GM19035 (cell line): ENCODE measurements at regions not wholly inside any gene's neighbourhood (a gene's known extent, or its start where the extent isn't known, plus 50 kb on each side); places are given as distances from the start of the nearest gene placed in this dataset.
"Not testable (repeated sequence)": the region's sequence is repeated elsewhere in the genome, so short reads cannot be mapped to it uniquely, and the experiment has no call there.

Experiments used
- ATAC-seq: cut with Tn5 transposase; IDR thresholded peaks from one replicate; pipeline ENCODE4 v1.9.1; 2021; ENCODE audit not compliant: unreplicated experiment

DNA sequence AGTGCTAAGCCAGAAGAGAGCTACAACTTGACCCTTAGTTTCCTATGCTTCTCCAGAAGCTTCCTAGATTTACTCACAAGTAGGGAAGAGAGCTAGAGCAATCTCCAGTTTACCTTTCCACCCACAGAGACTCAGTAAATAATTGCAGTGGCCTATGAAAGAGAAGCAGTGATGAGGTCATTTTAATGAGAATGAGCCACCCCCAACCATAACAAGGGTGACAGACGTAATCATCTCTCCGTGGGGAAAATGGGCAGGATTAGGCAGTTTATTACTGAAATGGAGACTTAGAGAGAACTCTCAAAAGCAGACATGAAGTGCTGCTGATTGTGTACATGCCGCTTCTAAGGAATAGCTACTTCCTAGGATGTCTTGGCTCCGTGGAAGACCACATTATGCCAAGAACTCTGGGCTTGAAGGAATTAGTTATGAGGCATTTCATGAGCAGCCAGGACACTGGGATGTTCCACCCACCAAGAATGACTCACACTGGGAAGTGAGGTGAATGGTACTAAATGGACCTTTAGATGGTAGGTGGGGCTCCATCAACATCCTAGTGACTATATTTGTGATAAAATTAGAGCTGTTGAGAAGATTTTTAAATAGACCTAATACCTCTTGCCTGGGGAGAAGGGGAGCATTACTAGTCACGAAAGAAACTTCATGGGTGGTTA, 160.9 kb downstream of the EDEM1 start:
- no peak for ATAC-seq

DNA sequence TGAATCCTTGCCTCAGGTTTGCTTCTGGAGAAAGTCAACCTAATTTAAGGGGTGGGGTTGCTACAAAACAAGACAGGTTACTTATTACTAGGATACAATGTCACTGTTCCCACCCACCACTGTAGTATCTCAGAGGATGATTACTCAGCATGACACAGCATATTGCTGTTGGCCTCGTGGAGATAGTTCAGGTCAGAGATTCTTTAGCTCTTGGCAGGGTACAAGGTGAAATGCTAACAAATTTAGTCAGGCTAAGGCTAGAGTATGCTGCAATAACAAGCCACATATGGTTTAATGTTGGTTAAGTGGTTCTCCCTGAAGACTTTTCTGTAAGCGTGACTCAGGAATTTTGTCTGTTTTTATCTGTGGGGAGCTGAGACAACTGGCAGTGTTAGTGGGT, 161.8 kb downstream of the EDEM1 start:
- ATAC-seq: no peak

DNA sequence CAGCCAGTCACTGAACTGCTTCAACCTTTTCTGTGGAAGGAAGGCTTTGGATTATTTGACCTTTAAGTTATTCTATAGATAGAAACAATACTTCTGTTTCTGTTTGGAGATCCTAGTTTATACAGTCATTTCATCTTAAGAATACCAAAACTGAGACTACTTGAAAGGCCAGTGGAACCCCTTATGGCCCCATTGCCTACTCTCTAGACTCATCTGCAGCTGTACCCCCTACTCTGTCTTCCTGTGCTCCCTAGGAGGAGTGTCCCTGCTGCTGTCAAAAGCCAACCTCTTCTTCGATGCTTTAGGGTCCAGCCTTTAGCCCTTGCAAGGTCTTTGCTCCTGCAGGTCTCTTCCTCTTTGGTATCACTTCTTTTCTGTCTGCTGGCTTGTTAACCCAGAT, 169.6 kb downstream of the EDEM1 start:
- ATAC-seq: no peak

DNA sequence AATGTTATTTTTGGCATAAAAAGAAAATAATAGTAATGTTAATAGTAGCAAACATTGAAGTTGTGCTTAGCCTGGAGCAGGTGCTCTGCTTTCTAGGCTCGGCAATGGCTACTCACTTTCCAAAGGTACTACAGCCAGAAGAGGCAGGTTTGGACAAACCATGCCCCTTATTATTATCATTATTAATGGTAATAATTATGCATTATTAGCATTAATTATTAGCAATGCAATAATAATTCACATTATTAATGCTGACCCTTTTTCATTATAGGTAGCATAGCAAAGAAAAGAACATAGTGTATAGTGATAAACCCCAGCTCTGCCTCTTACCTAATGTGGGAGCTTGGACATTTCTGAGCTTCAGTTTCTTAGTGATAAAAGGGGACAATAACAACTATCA, 171.4 kb downstream of the EDEM1 start:
- no peak for ATAC-seq

DNA sequence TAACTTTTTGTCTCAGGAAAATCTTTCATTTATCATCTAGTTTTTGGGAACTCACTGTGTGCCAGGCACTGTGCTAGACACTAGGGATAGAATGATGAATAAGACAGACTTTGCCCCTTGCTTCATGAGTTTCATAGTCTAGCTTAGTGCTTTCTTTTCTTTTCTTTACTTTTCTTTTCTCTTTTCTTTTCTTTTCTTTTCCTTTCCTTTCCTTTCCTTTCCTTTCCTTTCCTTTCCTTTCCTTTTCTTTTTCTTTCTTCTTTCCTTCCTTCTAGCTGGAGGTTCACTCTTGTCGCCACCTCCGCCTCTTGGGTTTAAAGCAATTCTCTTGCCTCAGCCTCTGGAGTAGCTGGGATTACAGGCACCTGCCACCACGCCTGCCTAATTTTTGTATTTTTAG, 172.9 kb downstream of the EDEM1 start:
- ATAC-seq: no peak

DNA sequence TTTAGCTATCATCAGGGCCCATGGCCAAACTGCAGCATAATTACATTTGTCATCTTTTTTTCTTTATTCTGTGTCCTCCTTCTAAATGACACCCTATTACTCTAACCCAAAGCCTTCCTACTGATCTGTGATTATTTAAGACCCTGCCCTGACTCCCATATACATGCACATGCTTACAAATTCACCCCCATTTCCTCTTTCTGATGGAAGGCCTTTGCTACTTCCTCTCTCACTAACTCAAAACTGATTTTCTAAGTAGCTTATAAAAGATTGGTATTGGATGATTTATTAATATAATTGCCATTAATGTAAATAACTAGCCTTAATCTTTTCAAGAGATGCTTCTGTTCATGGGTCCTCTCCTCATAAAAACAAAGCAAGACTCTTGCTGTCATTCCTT, 179.2 kb downstream of the EDEM1 start:
- no peak for ATAC-seq

DNA sequence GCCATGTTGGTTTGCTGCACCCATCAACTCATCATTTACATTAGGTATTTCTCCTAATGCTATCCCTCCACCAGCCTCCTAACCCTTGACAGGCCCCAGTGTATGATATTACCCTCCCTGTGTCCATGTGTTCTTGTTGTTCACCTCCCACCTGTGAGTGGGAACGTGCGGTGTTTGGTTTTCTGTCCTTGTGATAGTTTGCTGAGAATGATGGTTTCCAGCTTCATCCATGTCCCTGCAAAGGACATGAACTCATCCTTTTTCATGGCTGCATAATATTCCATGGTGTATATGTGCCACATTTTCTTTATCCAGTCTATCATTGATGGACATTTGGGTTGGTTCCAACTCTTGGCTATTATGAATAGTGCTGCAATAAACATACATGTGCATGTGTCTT, 184.0 kb downstream of the EDEM1 start:
- not testable (repeated sequence) for ATAC-seq

DNA sequence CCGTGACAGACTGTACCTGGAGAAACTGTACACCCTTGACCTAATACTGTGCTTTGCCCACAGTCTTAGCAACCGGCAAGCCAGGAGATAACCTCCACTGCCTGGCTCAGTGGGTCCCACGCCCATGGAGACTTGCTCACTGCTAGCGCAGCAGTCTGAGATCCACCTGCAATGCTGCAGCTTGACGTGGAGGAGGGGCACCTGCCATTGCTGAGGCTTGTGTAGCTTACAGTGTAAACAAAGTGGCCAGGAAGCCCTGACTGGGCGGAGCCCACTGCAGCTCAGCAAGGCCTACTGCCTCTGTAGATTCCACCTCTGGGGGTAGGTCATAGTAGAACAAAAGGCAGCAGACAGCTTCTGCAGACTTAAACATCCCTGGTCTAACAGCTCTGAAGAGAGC, 189.3 kb downstream of the EDEM1 start:
- ATAC-seq: no peak

DNA sequence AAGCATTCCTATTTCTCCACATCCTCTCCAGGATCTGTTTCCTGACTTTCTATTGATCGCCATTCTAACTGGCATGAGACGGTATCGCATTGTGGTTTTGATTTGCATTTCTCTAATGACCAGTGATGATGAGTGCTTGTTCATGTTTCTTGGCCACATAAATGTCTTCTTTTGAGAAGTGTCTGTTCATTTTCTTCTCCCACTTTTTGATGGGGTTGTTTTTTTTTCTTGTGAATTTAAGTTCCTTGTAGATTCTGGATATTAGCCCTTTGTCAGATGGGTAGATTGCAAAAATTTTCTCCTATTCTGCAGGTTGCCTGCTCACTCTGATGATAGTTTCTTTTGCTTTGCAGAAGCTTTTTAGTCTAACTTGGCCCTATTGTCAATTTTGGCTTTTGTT, 191.8 kb downstream of the EDEM1 start:
- ATAC-seq: not testable (repeated sequence)

DNA sequence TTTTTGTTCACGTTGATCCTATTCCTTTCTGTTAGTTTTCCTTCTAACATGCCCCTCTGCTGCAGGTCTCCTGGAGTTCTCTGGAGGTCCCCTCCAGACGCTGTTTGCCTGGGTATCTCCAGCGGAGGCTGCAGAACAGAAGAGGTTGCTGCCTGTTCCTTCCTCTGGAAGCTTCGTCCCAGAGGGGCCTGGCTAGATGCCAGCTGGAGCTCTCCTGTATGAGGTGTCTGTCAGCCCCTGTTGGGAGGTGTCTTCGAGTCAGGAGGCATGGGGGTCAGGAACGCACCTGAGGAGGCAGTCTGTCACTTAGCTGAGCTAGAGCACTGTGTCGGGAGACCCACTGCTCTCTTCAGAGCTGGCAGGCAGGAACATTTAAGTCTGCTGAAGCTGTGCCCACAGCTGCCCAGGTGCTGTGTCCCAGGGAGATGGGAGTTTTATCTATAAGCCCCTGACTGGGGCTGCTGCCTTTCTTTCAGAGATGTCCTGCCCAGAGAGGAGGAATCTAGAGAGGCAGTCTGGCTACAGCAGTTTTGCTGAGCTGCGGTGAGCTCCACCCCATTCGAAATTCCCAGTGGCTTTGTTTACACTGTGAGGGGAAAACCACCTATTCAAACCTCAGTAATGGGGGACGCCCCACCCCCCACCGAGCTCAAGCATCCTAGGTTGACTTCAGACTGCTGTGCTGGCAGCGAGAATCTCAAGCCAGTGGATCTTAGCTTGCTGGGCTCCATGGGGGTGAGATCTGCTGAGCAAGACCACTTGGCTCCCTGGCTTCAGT, 196.2 kb downstream of the EDEM1 start:
- ATAC-seq: not testable (repeated sequence)

DNA sequence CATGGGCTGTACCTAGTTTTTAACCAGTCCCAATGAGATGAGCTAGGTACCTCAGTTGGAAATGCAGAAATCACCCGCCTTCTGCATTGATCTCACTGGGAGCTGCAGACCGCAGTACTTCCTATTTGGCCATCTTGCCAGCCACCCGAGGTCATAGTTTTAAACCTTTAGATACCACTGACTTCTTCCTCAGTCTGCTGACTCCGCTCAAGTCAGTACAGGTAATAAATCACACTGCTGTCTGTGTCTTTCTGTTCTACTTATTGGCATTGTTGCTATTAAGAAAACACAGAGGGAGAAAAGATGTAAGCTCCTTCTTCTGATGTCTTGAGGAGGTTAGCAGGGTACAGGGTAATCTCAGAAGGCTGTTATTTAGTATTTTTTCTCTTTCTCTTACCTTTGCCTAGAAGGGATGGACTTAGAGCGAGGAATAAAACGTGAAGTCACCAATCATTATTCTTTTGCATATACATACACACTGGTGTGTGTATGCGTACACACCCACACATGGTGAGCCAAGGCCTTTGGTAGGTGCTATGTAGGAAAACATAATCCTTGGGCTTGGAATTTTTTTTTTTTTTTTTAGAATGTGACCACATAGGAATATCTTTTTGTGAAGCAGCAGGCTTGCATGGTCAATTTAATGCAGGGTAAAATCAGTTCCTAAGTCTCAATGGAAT, 197.2 kb downstream of the EDEM1 start:
- ATAC-seq: no peak

DNA sequence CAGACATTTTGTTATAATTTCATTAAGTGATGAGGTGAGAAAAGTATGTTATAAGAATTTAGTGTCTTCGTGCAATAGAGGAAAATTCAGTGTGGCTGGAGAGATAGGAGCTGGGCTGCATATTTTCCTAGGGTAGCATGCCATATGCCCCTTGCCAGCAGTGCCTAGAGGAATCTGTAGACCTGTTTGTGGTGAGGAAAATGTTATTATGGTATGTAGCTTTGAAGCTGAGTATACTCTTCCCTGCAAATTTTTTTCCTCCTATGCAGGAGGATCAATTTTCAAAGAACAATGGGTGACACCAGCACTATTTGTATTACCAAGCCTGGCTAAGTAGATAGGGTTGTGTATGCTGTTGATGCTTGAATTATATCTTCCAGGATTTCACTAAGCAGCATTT, 200.6 kb downstream of the EDEM1 start:
- no peak for ATAC-seq

DNA sequence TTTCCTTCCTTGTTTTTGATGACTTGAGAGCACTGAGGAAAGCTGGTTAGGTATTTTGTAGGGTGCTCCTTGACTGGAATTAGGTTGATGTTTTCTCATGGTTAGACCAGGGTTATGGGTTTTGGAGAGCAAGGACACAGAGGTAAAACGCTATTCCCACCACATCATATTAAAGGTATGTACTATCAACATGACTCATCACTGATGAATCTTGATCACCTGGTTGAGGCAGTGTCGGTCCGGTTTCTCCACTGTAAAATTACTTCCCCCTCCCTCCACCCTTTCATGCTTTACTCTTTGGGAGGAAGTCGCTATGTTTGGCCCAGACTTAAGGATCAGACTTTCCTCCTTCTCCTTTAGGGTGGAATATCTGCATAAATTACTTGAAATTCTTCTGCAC, 201.6 kb downstream of the EDEM1 start:
- no peak for ATAC-seq

DNA sequence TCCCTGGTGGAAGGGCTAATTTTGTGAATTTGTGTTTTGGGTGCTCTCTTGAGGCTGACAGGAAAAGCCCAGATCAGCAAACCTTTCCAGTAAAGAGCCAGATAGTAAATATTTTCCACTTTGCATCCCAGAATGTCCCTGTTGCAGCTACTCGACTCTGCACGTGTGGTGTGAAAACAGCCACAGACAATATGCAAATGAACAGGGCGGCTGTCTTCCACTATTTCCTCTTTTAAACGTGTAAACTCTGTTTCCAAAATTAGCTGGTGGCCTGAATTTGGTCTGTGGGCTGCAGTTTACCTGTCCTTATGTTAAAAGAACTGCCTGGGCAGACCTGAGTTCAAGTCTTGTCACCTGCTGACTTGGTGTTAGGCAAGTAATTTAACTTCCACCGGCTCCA, 202.7 kb downstream of the EDEM1 start:
- peak; percentile 45 for ATAC-seq

DNA sequence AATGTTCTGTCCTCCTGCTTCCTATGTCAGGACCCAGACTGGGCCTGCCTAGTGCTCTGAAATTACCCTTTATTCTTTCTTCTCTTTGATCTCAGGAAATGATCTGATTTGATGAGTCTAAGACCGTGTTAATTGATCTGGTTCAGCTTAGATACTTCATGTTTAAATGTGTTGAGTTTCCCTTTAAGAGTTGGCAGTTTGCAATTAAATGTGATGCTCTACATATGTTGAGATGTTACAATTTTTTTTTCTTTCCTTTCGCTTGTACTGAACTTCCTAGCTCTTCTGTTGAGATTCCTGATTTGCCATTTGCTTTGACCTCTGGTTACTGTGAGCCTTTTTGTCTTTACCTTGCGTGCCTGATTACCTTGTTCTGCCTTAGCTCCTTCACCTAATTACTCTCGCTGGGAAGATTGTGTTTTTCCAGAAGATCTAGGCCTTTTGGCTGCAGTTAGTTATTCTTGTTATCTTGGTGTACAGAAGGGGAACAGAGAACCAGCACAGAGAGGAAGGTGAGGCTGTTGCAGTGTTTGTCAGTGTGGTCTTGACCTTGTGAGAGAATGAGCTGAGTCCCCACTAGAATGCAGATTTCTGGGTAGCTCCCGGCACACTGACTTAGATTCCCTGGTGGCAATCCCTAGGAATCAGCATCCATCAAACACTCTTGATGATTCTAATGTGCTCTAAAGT, 203.6 kb downstream of the EDEM1 start:
- ATAC-seq: no peak

DNA sequence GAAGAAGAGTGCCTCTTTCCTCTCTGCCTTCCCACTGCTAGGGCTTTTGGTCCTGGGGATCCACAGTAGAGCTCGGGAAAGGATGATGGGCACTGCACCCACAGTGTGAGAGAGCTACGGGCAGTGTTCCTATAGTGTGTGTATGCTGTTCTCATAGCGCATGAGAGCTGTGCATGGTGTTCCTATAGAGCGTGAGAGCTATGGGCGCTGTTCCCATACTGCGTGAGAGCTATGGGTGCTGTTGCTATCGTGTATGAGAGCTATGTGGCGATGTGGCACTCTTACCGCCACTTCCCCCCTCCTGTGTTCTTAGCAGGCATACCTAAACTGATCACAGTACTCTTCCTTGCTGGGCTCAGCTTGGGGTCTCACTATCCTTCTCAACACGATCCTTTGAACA, 213.5 kb downstream of the EDEM1 start:
- no peak for ATAC-seq

DNA sequence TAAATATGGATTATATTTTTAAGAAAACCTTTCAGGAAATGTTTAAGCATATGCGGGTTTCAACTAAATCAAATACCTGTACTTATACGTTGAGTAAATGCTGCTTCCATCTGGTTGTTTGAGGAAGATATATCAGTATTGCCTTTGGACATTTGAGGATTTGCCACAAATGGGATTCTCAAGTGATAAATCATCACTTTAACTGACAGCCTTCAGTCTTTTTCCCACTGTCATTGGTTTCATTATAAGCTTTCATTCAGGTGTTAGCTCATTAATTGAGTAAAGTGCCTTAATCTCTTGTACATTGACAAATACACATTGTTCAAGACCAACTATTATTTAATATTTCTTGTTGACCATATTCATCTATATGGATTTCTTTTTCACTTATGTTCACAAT, 217.2 kb downstream of the EDEM1 start:
- no peak for ATAC-seq

DNA sequence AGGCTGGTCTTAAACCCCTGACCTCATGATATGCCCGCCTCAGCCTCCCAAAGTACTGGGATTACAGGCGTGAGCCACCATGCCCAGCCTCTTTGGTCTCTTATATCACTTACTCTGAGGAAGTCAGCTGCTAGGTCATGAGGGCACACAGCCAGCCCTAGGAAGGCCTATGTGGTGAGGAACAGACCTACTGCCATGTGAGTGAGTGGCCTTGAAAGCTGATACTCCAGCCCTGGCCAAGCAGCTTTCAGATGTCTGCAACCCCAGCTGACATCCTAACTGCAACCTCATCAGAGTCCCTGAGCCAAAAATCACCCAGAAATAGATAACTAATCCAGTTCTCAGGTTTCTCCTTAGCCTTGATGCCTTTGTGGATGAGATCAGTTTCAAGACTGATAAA, 224.3 kb downstream of the EDEM1 start:
- no peak for ATAC-seq

DNA sequence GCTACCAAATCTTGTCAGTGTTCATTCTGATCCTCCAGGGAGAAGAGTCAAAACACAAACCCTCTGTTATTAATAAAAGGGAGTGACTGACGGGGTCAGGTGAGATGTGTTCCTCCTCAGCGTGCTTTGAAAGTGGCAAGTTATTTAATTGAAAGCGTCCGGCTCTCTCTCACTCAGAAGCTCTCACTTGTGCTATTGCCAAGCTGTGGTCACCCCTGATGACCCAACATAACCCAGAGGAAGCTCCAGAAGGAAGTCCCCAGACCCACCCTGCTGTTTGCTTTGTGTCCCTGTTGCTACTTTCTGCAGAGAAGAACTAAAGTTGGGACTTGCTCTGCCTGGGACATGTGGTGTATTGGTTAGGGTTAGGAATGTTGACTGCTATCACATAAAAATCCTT, 235.6 kb downstream of the EDEM1 start:
- no peak for ATAC-seq

DNA sequence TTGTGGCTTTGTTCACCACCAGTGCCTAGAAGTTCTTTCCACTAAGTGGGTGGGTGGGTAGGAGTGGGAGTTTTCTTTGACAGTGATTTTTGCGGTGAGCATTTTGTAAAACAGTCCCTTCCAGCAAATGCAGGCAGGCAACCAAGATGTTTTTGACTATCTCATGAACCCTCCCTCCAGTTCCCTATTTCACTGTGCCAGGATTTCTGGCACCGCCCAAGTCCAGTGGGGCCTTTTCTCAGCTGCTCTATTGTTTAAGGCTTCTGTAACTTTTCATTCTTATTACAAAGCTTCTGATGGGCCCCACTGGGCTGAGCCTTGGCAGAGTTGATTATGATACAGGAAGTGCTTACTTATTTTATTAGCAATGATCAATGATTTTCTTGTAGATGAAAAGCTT, 236.0 kb downstream of the EDEM1 start:
- ATAC-seq: no peak

DNA sequence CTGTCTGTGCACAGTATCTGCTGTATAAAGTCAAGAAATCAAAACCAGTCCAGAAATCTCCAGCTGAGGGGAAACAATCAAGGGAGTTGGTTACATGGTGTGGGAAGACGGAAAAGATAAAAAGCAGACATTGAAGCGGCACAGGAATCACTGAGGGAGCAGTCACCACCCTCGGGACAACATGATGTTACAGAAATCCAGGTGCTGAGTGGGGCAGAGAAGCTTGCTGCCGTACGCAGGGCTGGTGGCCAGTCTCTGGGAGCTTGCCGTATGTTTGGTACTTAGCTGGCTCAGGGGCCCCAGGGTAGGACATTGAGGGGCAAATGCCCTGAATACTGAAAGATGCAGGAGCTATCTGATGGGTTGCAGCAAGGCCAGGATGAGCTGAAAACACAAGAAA, 237.9 kb downstream of the EDEM1 start:
- ATAC-seq: no peak
